ENCODE measurements at regions not wholly inside any gene's neighbourhood (a gene's known extent, or its start where the extent isn't known, plus 50 kb on each side); places are given as distances from the start of the nearest gene placed in this dataset.
A peak's percentile ranks its signal among the peaks of the same experiment; 100 is the strongest.

GRCh38 chr15:31212326-31213080 lies 111.0 kb upstream of the TRPM1 start:
- TF ChIP-seq, protein P1, sequence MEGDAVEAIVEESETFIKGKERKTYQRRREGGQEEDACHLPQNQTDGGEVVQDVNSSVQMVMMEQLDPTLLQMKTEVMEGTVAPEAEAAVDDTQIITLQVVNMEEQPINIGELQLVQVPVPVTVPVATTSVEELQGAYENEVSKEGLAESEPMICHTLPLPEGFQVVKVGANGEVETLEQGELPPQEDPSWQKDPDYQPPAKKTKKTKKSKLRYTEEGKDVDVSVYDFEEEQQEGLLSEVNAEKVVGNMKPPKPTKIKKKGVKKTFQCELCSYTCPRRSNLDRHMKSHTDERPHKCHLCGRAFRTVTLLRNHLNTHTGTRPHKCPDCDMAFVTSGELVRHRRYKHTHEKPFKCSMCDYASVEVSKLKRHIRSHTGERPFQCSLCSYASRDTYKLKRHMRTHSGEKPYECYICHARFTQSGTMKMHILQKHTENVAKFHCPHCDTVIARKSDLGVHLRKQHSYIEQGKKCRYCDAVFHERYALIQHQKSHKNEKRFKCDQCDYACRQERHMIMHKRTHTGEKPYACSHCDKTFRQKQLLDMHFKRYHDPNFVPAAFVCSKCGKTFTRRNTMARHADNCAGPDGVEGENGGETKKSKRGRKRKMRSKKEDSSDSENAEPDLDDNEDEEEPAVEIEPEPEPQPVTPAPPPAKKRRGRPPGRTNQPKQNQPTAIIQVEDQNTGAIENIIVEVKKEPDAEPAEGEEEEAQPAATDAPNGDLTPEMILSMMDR (IDR thresholded peaks at IDR 0.05) = no peak
- TF ChIP-seq POLR2AphosphoS5 (IDR thresholded peaks at IDR 0.05) = no peak
- no peak for TF ChIP-seq EP300 (IDR thresholded peaks at IDR 0.05)
- Histone ChIP-seq H3K9me3 (peaks cover 0 to 4% (median 0%) of the 10 kb centered on the region in 4 donors), H3K4me1 (peaks cover 0 to 28% (median 22%) of the 10 kb centered on the region in 4 donors), H3K4me3 (no peak overlapping the region), H3K36me3 (no peaks in the 10 kb centered on the region), H3K27ac (peak overlapping the region in 3 of 4 donors; percentile 25 to 51 (median 36)), H3K27me3 (no peaks in the 10 kb centered on the region)
- intact Hi-C loops (cut with DNase I) = no loop called here
- WGBS, 2 donors = 75 to 81% methylated on average over 10 of the region's 10 CpGs
- no peak for DNase-seq

- DNase-seq = no peak
- H3K27ac ChIP-seq = peak overlapping the region in 3 of 4 donors; percentile 84 to 98 (median 91)
- H3K4me1 ChIP-seq = peaks cover 0 to 28% (median 22%) of the 10 kb centered on the region in 4 donors
- no peak overlapping the region for H3K4me3 ChIP-seq
- no peak for TF ChIP-seq EP300 (IDR thresholded peaks at IDR 0.05)
- TF ChIP-seq POLR2A (IDR thresholded peaks at IDR 0.05) = no peak
- TF ChIP-seq, protein P1 (IDR thresholded peaks at IDR 0.05) = no peak
- TF ChIP-seq POLR2AphosphoS5 (IDR thresholded peaks at IDR 0.05) = no peak
- H3K36me3 ChIP-seq = no peaks in the 10 kb centered on the region
- H3K9me3 ChIP-seq = peaks cover 0 to 4% (median 0%) of the 10 kb centered on the region in 4 donors
- H3K27me3 ChIP-seq = no peaks in the 10 kb centered on the region
- WGBS, 2 donors = 79 to 83% methylated on average over 8 of the region's 8 CpGs
- intact Hi-C loops (cut with DNase I) = loop anchor here (2.0 kb wide), 2 partner anchors 178 to 226 kb away; no protein-coding TSS in a partner anchor
Measured at GRCh38 chr15:31214158-31214863, 112.3 kb upstream of the KLF13 start.

DNA sequence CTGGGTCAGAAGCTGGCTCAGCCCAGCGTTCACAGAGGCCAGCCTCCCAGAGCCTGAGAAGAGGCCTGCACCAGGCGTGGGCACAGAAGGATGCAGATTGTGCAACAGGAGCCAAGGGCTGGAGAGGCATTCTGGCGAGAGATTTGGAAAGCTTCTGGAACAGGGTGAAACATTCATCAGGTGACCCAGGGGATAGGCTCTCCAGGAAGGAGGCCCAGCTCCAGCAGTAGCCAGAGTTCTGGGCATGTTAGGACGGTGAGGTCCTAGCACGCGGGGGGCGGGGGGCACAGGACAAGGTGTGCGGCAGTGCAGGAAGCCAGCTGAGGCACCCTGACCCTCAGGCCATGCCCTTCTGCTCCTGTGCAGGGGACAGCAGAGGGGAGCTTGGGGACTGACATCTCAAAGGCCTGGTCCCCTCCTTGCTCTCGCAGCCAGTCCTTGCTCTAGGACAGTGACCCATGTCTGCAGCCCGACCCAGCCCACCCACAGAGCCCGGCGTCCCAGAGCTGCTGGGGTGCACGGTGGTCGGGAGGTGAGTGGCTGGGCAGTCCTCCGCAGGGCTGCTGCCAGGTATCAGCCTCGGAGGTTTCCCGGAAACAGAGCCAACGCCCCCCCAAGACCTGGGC lies 111.7 kb upstream of the KLF13 start:
- Histone ChIP-seq H3K27me3 (no peaks in the 10 kb centered on the region), H3K27ac (peak overlapping the region; percentile 84 to 98 (median 93)), H3K36me3 (no peaks in the 10 kb centered on the region), H3K9me3 (peaks cover 0 to 4% (median 0%) of the 10 kb centered on the region in 4 donors), H3K4me1 (peaks cover 0 to 28% (median 22%) of the 10 kb centered on the region in 4 donors), H3K4me3 (peak overlapping the region in 3 of 4 donors; percentile 60 to 70 (median 67))
- peak; percentile 89 for DNase-seq
- intact Hi-C loops (cut with DNase I) = loop anchor here (1.0 to 5.0 kb wide), 7 partner anchors 37 to 273 kb away; partner anchors contain the start of gene MTMR10
- WGBS, 2 donors = 19 to 38% methylated on average over 18 of the region's 18 CpGs
- no peak for TF ChIP-seq POLR2A (IDR thresholded peaks at IDR 0.05)
- TF ChIP-seq, protein P1 (IDR thresholded peaks at IDR 0.05) = no peak
- peak in 1 of 4 donors; percentile 18 for TF ChIP-seq EP300 (IDR thresholded peaks at IDR 0.05)
- peak in 2 of 4 donors; percentile 26 to 51 for TF ChIP-seq POLR2AphosphoS5 (IDR thresholded peaks at IDR 0.05)

DNA sequence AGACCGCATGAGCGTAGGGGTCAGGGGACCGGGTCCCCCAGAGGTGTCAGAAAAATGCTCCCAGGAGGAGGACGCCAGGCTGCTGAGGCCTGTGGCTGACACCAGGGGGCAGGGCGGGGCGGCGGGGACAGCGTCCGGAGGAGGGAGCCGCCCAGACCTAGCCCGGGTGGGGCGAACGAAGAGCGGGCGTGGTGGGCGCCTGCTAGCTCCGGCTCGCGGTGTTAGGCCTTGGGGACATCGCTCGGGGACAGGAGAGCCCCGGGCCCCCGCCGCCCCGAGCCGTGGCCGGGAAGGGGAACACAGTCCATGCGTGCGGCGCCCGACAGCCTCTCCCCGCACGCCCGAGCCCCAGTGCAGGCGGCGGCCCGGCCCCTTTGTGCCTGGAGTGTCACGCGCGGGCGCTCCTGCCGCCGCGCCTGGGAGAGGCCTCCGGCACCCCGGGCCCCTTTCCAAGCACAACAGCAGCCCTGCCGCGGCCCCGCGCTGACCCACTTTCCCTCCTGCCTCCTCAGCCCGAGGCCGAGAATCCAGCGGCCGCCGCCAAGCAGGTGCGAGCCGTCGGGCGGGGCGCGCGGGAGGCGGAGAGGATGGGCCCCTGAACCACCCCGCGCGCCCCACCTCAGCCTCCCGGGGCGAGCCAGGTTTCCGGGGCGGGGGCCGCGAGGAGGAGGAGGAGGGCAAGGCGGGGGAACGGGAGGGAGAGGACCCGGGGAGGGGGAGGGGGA lies 111.0 kb upstream of the KLF13 start:
- intact Hi-C loops (cut with DNase I) = loop anchor here (1.0 to 5.0 kb wide), 8 partner anchors 21 to 273 kb away; partner anchors contain the start of gene MTMR10
- TF ChIP-seq EP300 (IDR thresholded peaks at IDR 0.05) (no peak), POLR2A (IDR thresholded peaks at IDR 0.05) (no peak), POLR2AphosphoS5 (IDR thresholded peaks at IDR 0.05) (peak; percentile 50 to 77 (median 64))
- TF ChIP-seq, protein P1 (IDR thresholded peaks at IDR 0.05) = peak; percentile 85 to 93 (median 92)
- peaks cover 0 to 4% (median 0%) of the 10 kb centered on the region in 4 donors for H3K9me3 ChIP-seq
- DNase-seq = peak; percentile 92
- H3K36me3 ChIP-seq = no peaks in the 10 kb centered on the region
- WGBS, 2 donors = 1% methylated on average over 75 of the region's 75 CpGs
- H3K27me3 ChIP-seq = no peaks in the 10 kb centered on the region
- peak overlapping the region; percentile 47 to 70 (median 64) for H3K4me3 ChIP-seq
- peaks cover 0 to 28% (median 22%) of the 10 kb centered on the region in 4 donors for H3K4me1 ChIP-seq
- peak overlapping the region; percentile 84 to 98 (median 93) for H3K27ac ChIP-seq

All from sigmoid colon (tissue), 6 donors.